B cell (primary cell): ENCODE measurements at regions not wholly inside any gene's neighbourhood (a gene's known extent, or its start where the extent isn't known, plus 50 kb on each side); places are given as distances from the start of the nearest gene placed in this dataset.
"Not testable (repeated sequence)": the region's sequence is repeated elsewhere in the genome, so short reads cannot be mapped to it uniquely, and the experiment has no call there.

Experiments used
- ATAC-seq: fragments of 200-7000 bp; cut with Tn5 transposase; one replicate; pipeline ENCODE4 v1.10.0; 2021; ENCODE audit warnings: low read depth, mild to moderate bottlenecking, moderate number of reproducible peaks, moderate library complexity
- CTCF ChIA-PET: fragments of 350-600 bp; sonication (Branson Sonifier 250); formaldehyde crosslinking; loops from one replicate; lab custom pipeline; 2021; ENCODE audit warnings: antibody characterized with exemption, inconsistent platforms; lab: Charles Lee
- POLR2A ChIA-PET: fragments of 350-600 bp; sonication (Branson Sonifier 250); formaldehyde crosslinking; loops from one replicate; lab custom pipeline; 2021; ENCODE audit warnings: antibody characterized with exemption; lab: Charles Lee
- DNase-seq: peaks from one replicate; pipeline ENCODE4 v3.0.0; 2013
- H2AFZ ChIP-seq: 2 replicates; pipeline ENCODE4 v1.6.1; 2012; ENCODE audit warnings: mild to moderate bottlenecking, low read depth, low read length; ENCODE audit not compliant: insufficient read depth, poor library complexity, severe bottlenecking
- H3K27ac ChIP-seq, 2 donors: 1 replicate in 1 of 2; 2 replicates in 1 of 2; pipeline ENCODE4 v1.5.1; 2012 to 2013; ENCODE audit warnings: low read length in 2 of 2, mild to moderate bottlenecking in 2 of 2, moderate library complexity in 1 of 2
- H3K27me3 ChIP-seq, 4 experiments: fragments of 200-600 bp in 1 of 4; sonication (generic) in 1 of 4; replicated peaks in 1 of 4; 1 replicate in 2 of 4; 2 replicates in 2 of 4; pipeline versions ENCODE4 v1.6.1 to v1.7.0; 2013 to 2016; ENCODE audit warnings: low read length in 3 of 4, mild to moderate bottlenecking in 2 of 4, mixed read lengths in 1 of 4, moderate library complexity in 1 of 4; ENCODE audit not compliant: insufficient read depth in 4 of 4, control insufficient read depth in 3 of 4; ENCODE audit errors: control extremely low read depth in 1 of 4
- H3K36me3 ChIP-seq, 2 experiments: replicated peaks in 1 of 2; 1 replicate in 1 of 2; 2 replicates in 1 of 2; pipeline versions ENCODE4 v1.6.1 to v1.7.1; 2013; ENCODE audit warnings: low read length in 1 of 2; ENCODE audit not compliant: insufficient read depth in 2 of 2, control insufficient read depth in 1 of 2; ENCODE audit errors: control extremely low read depth in 1 of 2, extremely low read depth in 1 of 2
- H3K4me1 ChIP-seq, 2 donors: fragments of 200-600 bp in 1 of 2; sonication (generic) in 1 of 2; 1 replicate in 1 of 2; 2 replicates in 1 of 2; pipeline versions ENCODE4 v1.5.1 to v1.6.1; 2013 to 2017; ENCODE audit warnings: low read length in 2 of 2; ENCODE audit not compliant: control insufficient read depth in 2 of 2, insufficient read depth in 2 of 2
- H3K4me2 ChIP-seq: replicated peaks from 2 replicates; pipeline ENCODE3; 2012; ENCODE audit warnings: mild to moderate bottlenecking, low read depth, low read length; ENCODE audit not compliant: poor library complexity, severe bottlenecking
- H3K4me3 ChIP-seq, 5 experiments: fragments of 200-600 bp in 1 of 5; sonication (generic) in 1 of 5; 1 replicate in 3 of 5; 2 replicates in 2 of 5; pipeline versions ENCODE4 v1.5.1 to v1.7.0; 2011 to 2016; ENCODE audit warnings: low read length in 4 of 5, mild to moderate bottlenecking in 4 of 5, low read depth in 2 of 5, control low read depth in 1 of 5, moderate library complexity in 1 of 5; ENCODE audit not compliant: insufficient read depth in 1 of 5; ENCODE audit errors: control extremely low read depth in 1 of 5, extremely low read depth in 1 of 5
- H3K79me2 ChIP-seq: fragments of 200-600 bp; sonication (generic); one replicate; pipeline ENCODE4 v1.6.0; 2016; ENCODE audit warnings: low read length; ENCODE audit not compliant: control insufficient read depth, insufficient read depth
- H3K9ac ChIP-seq: fragments of 200-600 bp; sonication (generic); 2 replicates; pipeline ENCODE4 v1.6.1; 2017; ENCODE audit warnings: mild to moderate bottlenecking, low read length, moderate library complexity
- H3K9me3 ChIP-seq, 3 donors: one replicate each; pipeline versions ENCODE4 v1.6.1 to v1.7.1; 2013; ENCODE audit warnings: low read length in 2 of 3; ENCODE audit not compliant: control insufficient read depth in 2 of 3, insufficient read depth in 1 of 3; ENCODE audit errors: control extremely low read depth in 1 of 3
- H4K20me1 ChIP-seq: 2 replicates; pipeline ENCODE4 v1.6.0; 2012; ENCODE audit warnings: mild to moderate bottlenecking, low read length; ENCODE audit not compliant: insufficient read depth, control insufficient read depth, poor library complexity, severe bottlenecking
- H3K27ac Mint-ChIP-seq: one replicate; pipeline ENCODE4 v1.8.0; 2021; ENCODE audit warnings: mixed read lengths
- H3K27me3 Mint-ChIP-seq: one replicate; pipeline ENCODE4 v1.8.0; 2021; ENCODE audit warnings: mixed read lengths
- H3K4me1 Mint-ChIP-seq: one replicate; pipeline ENCODE4 v1.8.0; 2021; ENCODE audit warnings: mixed read lengths
- H3K4me3 Mint-ChIP-seq: one replicate; pipeline ENCODE4 v1.8.0; 2021; ENCODE audit warnings: mixed read lengths
- H3K9me3 Mint-ChIP-seq: one replicate; pipeline ENCODE4 v1.8.0; 2022; ENCODE audit warnings: mixed read lengths; ENCODE audit not compliant: insufficient read depth
- EZH2 ChIP-seq: IDR thresholded peaks from 2 replicates; pipeline ENCODE4 v1.6.1; 2012; ENCODE audit warnings: borderline replicate concordance, low read depth, mild to moderate bottlenecking, moderate library complexity, low read length; ENCODE audit not compliant: insufficient read depth, poor library complexity, severe bottlenecking
- WGBS: methylation state at CpG from one replicate; pipeline ENCODE4 v1.1.5; 2013; ENCODE audit warnings: missing lambda C conversion rate; ENCODE audit not compliant: insufficient coverage; 5-methylcytosine and 5-hydroxymethylcytosine counted together
- intact Hi-C: fragments of 100-400 bp; cut with micrococcal nuclease; formaldehyde crosslinking; loops from one replicate; pipeline ENCODE4 v1.10.0; 2022
- TF ChIP-seq, protein P1 (sequence below): fragments of 200-600 bp; IDR thresholded peaks from one replicate; pipeline ENCODE4 v1.8.0; 2022; ENCODE audit warnings: antibody characterized with exemption, mild to moderate bottlenecking

DNA sequence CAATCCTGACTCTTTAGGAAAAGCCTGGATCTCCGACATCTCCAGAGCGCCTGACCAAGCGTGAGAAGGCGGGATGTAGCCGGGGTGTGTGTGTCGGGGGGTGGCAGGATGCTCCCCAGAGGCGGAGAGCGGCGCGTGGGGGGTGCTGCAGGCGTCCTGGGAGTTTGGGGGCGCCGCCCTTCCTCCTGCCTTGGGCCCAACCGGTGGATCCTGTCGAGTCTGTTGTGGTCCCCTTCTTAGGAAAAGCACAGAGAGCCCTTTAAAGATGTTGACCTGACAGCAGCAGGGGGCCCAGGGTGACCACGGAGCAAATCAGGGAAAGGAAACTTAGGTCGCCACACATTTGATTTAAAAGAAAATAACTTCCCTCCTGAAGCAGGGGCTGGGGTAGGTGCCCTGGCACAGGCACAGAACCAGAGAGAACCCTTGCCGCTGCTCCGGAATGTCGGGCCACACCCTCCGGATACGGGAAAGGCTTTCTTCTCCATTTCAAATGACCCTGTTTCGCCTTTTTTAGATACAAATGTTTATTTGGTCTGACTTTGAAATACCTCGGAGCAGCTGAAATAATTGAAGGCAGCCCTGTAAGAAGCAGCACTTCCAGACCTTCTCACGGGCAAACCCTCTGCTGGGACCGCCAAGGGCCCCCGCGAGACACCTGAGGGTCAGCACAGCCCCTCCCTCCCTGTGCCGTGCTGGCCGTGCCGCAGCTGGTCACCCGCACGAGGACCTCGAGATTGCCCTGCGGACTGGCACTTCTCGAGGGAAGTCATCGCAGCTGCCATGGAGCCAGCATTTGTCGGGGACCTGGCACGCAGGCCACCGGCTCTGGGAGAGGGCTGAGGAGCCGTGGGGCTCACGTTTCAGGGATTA, 102.9 kb upstream of the KLF13 start:
- intact Hi-C loops = loop anchor here (1.0 to 10.0 kb wide), 2 partner anchors 13 to 219 kb away; no protein-coding TSS in a partner anchor
- peaks cover 5% of the 10 kb centered on the region for H4K20me1 ChIP-seq
- ChIA-PET POLR2A (interaction anchor here (0.5 kb wide), 1 partner anchor 79 kb away, joined by 4 read pairs; no protein-coding TSS in a partner anchor), CTCF (interaction anchor here (1.1 to 1.2 kb wide), 2 partner anchors 211 to 265 kb away, joined by 5 read pairs; no protein-coding TSS in a partner anchor)
- Mint-ChIP-seq H3K27ac (peak overlapping the region; percentile 28), H3K27me3 (no peaks in the 10 kb centered on the region), H3K9me3 (no peaks in the 10 kb centered on the region), H3K4me3 (peak overlapping the region; percentile 34), H3K4me1 (peaks cover 60% of the 10 kb centered on the region)
- peak overlapping the region in 1 of 2 donors; percentile 42 for H3K27ac ChIP-seq
- peak overlapping the region; percentile 69 for H3K4me2 ChIP-seq
- TF ChIP-seq, protein P1, sequence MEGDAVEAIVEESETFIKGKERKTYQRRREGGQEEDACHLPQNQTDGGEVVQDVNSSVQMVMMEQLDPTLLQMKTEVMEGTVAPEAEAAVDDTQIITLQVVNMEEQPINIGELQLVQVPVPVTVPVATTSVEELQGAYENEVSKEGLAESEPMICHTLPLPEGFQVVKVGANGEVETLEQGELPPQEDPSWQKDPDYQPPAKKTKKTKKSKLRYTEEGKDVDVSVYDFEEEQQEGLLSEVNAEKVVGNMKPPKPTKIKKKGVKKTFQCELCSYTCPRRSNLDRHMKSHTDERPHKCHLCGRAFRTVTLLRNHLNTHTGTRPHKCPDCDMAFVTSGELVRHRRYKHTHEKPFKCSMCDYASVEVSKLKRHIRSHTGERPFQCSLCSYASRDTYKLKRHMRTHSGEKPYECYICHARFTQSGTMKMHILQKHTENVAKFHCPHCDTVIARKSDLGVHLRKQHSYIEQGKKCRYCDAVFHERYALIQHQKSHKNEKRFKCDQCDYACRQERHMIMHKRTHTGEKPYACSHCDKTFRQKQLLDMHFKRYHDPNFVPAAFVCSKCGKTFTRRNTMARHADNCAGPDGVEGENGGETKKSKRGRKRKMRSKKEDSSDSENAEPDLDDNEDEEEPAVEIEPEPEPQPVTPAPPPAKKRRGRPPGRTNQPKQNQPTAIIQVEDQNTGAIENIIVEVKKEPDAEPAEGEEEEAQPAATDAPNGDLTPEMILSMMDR = no peak
- TF ChIP-seq EZH2 = no peak
- H3K79me2 ChIP-seq = peaks cover 38% of the 10 kb centered on the region
- peak overlapping the region; percentile 6 for H3K9ac ChIP-seq
- DNase-seq (no peak), ATAC-seq (no peak)
- WGBS = 77% methylated on average over 37 of the region's 42 CpGs
- H3K4me3 ChIP-seq = peak overlapping the region in 3 of 5 experiments; percentile 5 to 21 (median 15)
- peaks cover 58 to 64% of the 10 kb centered on the region in 2 donors for H3K4me1 ChIP-seq
- H3K36me3 ChIP-seq = peaks cover 0 to 31% of the 10 kb centered on the region in 2 experiments
- H3K9me3 ChIP-seq = peaks cover 0 to 3% (median 0%) of the 10 kb centered on the region in 3 donors
- peak overlapping the region; percentile 32 for H2AFZ ChIP-seq
- no peaks in the 10 kb centered on the region for H3K27me3 ChIP-seq

DNA sequence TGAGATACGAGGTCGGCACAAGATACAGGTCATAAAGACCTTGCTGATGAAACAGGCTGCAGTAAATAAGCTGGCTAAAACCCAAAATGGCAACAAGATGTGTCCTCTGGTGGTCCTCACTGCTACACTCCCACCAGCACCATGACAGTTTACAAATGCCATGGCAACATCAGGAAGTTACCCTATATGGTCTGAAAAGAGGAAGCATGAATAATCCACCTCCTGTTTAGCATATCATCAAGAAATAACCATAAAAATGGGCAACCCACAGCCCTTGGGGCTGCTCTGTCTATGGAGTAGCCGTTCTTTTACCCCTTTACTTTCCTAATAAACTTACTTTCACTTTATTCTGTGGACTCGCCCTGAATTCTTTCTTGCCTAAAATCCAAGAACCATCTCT, 102.0 kb upstream of the KLF13 start:
- H3K27ac ChIP-seq = peak overlapping the region in 1 of 2 donors; percentile 21
- peak overlapping the region; percentile 48 for H3K27ac Mint-ChIP-seq
- H3K36me3 ChIP-seq = peaks cover 0 to 29% of the 10 kb centered on the region in 2 experiments
- ChIA-PET POLR2A (interaction anchor here (1.5 kb wide), 1 partner anchor 10 kb away, joined by 4 read pairs; no protein-coding TSS in a partner anchor), CTCF (interaction anchor here (1.1 to 1.2 kb wide), 2 partner anchors 210 to 264 kb away, joined by 5 read pairs; no protein-coding TSS in a partner anchor)
- peaks cover 68% of the 10 kb centered on the region for H3K4me1 Mint-ChIP-seq
- H3K79me2 ChIP-seq = peaks cover 41% of the 10 kb centered on the region
- peak overlapping the region; percentile 69 for H3K4me2 ChIP-seq
- not testable (repeated sequence) for H3K27me3 Mint-ChIP-seq, H3K9me3 Mint-ChIP-seq, H3K9me3 ChIP-seq, H3K4me3 ChIP-seq, ATAC-seq, H3K27me3 ChIP-seq, H4K20me1 ChIP-seq, H2AFZ ChIP-seq, H3K9ac ChIP-seq
- intact Hi-C loops = loop anchor here (1.0 to 10.0 kb wide), 2 partner anchors 12 to 220 kb away; no protein-coding TSS in a partner anchor
- WGBS = 64% methylated on average over 2 of the region's 4 CpGs
- peak overlapping the region; percentile 9 for H3K4me3 Mint-ChIP-seq
- H3K4me1 ChIP-seq = peaks cover 68 to 73% of the 10 kb centered on the region in 2 donors
- peak; percentile 47 for DNase-seq
